Thyroid gland (tissue), 4 donors: ENCODE measurements at regions not wholly inside any gene's neighbourhood (a gene's known extent, or its start where the extent isn't known, plus 50 kb on each side); places are given as distances from the start of the nearest gene placed in this dataset.

Experiments
- DNase-seq, 2 donors: peaks; one replicate each; pipeline ENCODE4 v3.0.0-alpha.2; 2019
- H3K27ac ChIP-seq, 3 donors: fragments of 200-600 bp; sonication (generic); 1 replicate in 2 of 3; 2 replicates in 1 of 3; pipeline ENCODE4 v1.5.1; 2016 to 2019; ENCODE audit warnings: mild to moderate bottlenecking in 1 of 3, moderate library complexity in 1 of 3
- H3K27me3 ChIP-seq: fragments of 200-600 bp; sonication (generic); one replicate; pipeline ENCODE4 v1.5.1; 2019
- H3K36me3 ChIP-seq, 2 donors: fragments of 200-600 bp; sonication (generic); one replicate each; pipeline ENCODE4 v1.5.1; 2016 to 2019
- H3K4me1 ChIP-seq, 2 donors: fragments of 200-600 bp; sonication (generic); one replicate each; pipeline ENCODE4 v1.5.1; 2017 to 2019
- H3K4me3 ChIP-seq, 3 donors: fragments of 200-600 bp; sonication (generic); replicated peaks in 1 of 3; 1 replicate in 2 of 3; 2 replicates in 1 of 3; pipeline ENCODE4 v1.5.1; 2016; ENCODE audit warnings: mild to moderate bottlenecking in 1 of 3
- H3K9me3 ChIP-seq: fragments of 200-600 bp; sonication (generic); one replicate; pipeline ENCODE4 v1.5.1; 2017
- POLR2A ChIP-seq, 2 donors: fragments of 450-650 bp; IDR thresholded peaks; one replicate each; pipeline ENCODE4 v1.6.1; 2017; ENCODE audit warnings: antibody characterized with exemption in 2 of 2, mild to moderate bottlenecking in 2 of 2, moderate library complexity in 1 of 2
- WGBS, 2 donors: methylation state at CpG; one replicate each; pipeline ENCODE4 v1.1.5; 2017; 5-methylcytosine and 5-hydroxymethylcytosine counted together
- intact Hi-C: fragments of 100-400 bp; cut with DNase I; formaldehyde crosslinking; loops from one replicate; pipeline ENCODE4 v1.15.1; 2023
- TF ChIP-seq, protein P1 (sequence below), 6 experiments: fragments of 200-600 bp in 3 of 6; fragments of 450-650 bp in 3 of 6; sonication (generic) in 3 of 6; IDR thresholded peaks; one replicate each; pipeline ENCODE4 v1.5.1; 2016 to 2019; ENCODE audit warnings: antibody characterized with exemption in 6 of 6, mild to moderate bottlenecking in 2 of 6, inconsistent platforms in 1 of 6, moderate library complexity in 1 of 6

DNA sequence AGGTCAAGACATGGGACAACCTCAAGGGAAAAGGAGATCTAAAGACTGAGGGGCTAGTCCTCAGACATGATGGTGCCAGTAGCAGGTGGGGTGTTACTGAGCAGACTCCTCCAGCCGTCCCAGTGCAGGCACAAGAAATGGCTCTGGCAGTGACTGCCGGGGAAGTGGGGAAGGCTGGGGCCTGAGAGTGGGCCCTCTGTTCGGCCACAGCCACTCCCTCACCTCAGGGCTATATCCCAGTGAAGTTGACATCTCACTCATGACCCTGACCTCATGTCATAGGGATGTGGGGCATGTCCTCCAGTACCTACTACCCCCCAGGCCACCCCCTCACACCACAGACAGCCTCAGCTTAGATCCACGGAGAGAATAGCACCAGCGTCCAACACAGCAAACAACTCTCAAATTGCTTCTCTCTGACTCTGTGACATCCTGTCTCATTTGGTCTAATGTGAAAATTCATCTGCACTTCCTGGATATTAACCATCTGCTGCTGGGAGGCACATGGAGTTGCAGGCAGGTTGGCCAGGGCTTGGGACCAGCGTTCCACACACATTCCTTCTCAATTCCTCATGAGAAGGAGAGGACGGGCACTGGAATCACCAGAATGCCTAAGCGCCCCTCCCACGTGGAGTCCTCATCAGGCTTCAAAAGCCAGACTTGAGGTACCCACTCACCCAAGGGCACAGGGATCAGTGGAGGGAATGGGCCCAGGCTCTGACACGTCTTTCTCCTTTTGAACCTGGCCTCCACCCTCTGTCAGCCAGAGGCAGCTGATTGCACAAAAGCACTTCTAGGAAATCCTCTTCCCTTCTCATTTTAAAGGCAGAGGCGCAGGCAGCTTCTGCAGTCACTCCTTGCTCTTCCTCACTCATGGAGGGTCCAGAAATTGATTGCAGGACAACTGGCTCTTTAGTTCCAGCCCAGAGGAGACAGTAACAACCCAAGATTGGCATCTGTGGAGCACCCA is 163.6 kb upstream of the CST7 start:
- Histone ChIP-seq H3K4me3 (no peak overlapping the region), H3K4me1 (peaks cover 25 to 40% of the 10 kb centered on the region in 2 donors), H3K9me3 (no peaks in the 10 kb centered on the region), H3K27me3 (no peaks in the 10 kb centered on the region), H3K27ac (no peak overlapping the region), H3K36me3 (no peaks in the 10 kb centered on the region)
- TF ChIP-seq, protein P1, sequence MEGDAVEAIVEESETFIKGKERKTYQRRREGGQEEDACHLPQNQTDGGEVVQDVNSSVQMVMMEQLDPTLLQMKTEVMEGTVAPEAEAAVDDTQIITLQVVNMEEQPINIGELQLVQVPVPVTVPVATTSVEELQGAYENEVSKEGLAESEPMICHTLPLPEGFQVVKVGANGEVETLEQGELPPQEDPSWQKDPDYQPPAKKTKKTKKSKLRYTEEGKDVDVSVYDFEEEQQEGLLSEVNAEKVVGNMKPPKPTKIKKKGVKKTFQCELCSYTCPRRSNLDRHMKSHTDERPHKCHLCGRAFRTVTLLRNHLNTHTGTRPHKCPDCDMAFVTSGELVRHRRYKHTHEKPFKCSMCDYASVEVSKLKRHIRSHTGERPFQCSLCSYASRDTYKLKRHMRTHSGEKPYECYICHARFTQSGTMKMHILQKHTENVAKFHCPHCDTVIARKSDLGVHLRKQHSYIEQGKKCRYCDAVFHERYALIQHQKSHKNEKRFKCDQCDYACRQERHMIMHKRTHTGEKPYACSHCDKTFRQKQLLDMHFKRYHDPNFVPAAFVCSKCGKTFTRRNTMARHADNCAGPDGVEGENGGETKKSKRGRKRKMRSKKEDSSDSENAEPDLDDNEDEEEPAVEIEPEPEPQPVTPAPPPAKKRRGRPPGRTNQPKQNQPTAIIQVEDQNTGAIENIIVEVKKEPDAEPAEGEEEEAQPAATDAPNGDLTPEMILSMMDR (IDR thresholded peaks at IDR 0.05), result no peak
- no peak for TF ChIP-seq POLR2A (IDR thresholded peaks at IDR 0.05)
- no peak for DNase-seq
- intact Hi-C loops, result no loop called here
- 79 to 81% methylated on average over 10 to 11 of the region's 11 CpGs for WGBS, 2 donors

DNA sequence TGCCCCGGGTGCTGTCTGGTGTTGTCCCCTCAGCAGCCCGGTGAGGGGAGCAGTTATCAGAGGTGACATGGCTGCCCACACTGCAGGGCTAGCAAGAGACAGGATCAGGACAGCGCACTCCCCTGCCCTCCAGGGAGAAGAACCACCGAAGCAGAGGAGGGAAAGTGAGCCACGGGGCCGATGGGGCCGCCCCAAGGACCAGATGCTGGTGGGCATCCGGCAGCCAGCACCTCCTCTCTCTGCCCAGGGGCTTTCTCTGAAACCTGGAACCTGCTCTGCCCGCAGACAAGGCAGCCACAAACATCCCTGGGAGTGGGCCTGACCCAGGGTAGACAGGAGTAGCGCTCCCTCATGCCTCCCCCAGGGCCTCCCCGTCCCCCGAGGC is 163.0 kb upstream of the CST7 start:
- no peak overlapping the region for H3K27ac ChIP-seq
- no peak for DNase-seq
- H3K4me3 ChIP-seq, result no peak overlapping the region
- H3K4me1 ChIP-seq, result peaks cover 25 to 40% of the 10 kb centered on the region in 2 donors
- H3K36me3 ChIP-seq, result no peaks in the 10 kb centered on the region
- no peaks in the 10 kb centered on the region for H3K9me3 ChIP-seq
- no peak for TF ChIP-seq POLR2A (IDR thresholded peaks at IDR 0.05)
- TF ChIP-seq, protein P1 (IDR thresholded peaks at IDR 0.05), result no peak
- intact Hi-C loops, result no loop called here
- 92 to 98% methylated on average over 11 to 12 of the region's 12 CpGs for WGBS, 2 donors
- H3K27me3 ChIP-seq, result no peaks in the 10 kb centered on the region

DNA sequence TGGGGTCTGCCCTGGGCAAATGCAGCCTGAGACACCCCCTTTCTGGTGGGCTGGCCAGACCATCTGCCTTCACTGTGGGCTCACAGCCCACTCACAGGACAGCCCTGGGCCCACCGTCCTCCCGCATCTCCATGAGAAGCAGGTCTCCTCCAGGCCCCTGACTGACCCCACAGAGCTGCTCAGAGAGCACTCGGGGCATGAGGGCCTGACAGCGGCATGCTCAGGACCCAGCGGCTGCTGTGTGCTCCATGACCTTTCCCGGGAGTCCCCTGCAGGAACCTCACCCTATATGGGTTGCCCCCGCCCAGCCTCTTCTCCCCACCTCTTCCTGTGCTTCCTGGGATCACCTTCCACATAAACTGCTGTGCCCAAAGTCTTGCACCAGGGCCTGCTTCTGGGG is 162.4 kb upstream of the CST7 start:
- no peak for DNase-seq
- intact Hi-C loops, result no loop called here
- Histone ChIP-seq H3K27me3 (no peaks in the 10 kb centered on the region), H3K27ac (no peak overlapping the region), H3K9me3 (no peaks in the 10 kb centered on the region), H3K4me1 (peaks cover 25 to 40% of the 10 kb centered on the region in 2 donors), H3K4me3 (no peak overlapping the region), H3K36me3 (no peaks in the 10 kb centered on the region)
- TF ChIP-seq, protein P1 (IDR thresholded peaks at IDR 0.05), result no peak
- TF ChIP-seq POLR2A (IDR thresholded peaks at IDR 0.05), result no peak
- 100% methylated on average over 2 to 6 of the region's 7 CpGs for WGBS, 2 donors

DNA sequence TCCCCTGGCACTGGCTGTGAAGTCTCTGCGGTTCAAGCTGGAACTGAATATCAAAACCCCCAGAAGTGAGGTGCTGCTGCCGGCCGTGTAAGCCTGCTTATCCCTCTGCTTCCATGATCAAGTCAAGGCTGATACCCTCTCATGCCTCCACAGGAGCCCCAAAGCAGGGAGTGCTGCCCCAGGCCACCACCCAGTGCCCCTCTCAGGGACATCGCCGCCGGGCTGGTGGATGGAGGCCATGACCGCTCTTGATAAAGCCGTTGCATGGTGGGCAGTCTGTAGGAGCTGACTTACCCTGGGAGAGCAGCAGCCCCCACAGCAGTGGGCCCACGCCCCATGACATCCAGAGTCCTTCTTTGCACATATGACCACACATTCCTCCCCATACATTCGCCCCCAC is 162.0 kb upstream of the CST7 start:
- H3K27me3 ChIP-seq, result no peaks in the 10 kb centered on the region
- 93 to 96% methylated on average over 5 to 10 of the region's 10 CpGs for WGBS, 2 donors
- TF ChIP-seq, protein P1 (IDR thresholded peaks at IDR 0.05), result no peak
- TF ChIP-seq POLR2A (IDR thresholded peaks at IDR 0.05), result no peak
- intact Hi-C loops, result no loop called here
- no peak overlapping the region for H3K4me3 ChIP-seq
- H3K4me1 ChIP-seq, result peaks cover 25 to 37% of the 10 kb centered on the region in 2 donors
- no peaks in the 10 kb centered on the region for H3K9me3 ChIP-seq
- H3K36me3 ChIP-seq, result no peaks in the 10 kb centered on the region
- H3K27ac ChIP-seq, result no peak overlapping the region
- no peak for DNase-seq

DNA sequence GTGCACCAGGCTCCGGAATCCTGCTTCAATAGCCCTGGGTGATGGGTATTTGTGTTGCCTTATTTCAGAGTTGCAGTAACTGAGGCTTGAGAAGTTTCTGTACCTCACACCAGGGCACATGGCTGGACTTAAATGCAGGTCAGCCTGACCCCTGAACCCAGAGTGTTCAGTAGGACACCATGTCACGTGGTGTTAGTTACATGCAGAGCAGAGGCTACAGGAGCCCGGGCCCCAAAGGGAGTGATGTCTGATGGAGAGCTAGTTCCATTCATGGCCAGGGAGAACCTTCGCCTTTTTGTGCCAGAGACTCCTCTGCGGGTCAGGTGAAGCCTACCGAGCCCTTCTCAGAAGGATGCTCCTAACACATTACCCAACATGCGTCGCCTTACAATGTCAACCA is 161.4 kb upstream of the CST7 start:
- no peaks in the 10 kb centered on the region for H3K27me3 ChIP-seq
- TF ChIP-seq POLR2A (IDR thresholded peaks at IDR 0.05), result no peak
- TF ChIP-seq, protein P1 (IDR thresholded peaks at IDR 0.05), result no peak
- intact Hi-C loops, result no loop called here
- H3K4me1 ChIP-seq, result peaks cover 23 to 32% of the 10 kb centered on the region in 2 donors
- no peak for DNase-seq
- H3K27ac ChIP-seq, result no peak overlapping the region
- H3K4me3 ChIP-seq, result no peak overlapping the region
- 83 to 95% methylated on average over 7 of the region's 8 CpGs for WGBS, 2 donors
- H3K36me3 ChIP-seq, result no peaks in the 10 kb centered on the region
- H3K9me3 ChIP-seq, result no peaks in the 10 kb centered on the region
